MM.1S (cell line): ENCODE measurements at regions not wholly inside any gene's neighbourhood (a gene's known extent, or its start where the extent isn't known, plus 50 kb on each side); places are given as distances from the start of the nearest gene placed in this dataset.

Experiments used
- DNase-seq: peaks from one replicate; pipeline ENCODE4 v3.0.0-alpha.2; 2015
- H2AFZ ChIP-seq: fragments of 300-600 bp; sonication (generic); 2 replicates; pipeline ENCODE4 v1.6.0; 2016; ENCODE audit warnings: antibody characterized with exemption, low read length
- H3F3A ChIP-seq: fragments of 300-600 bp; sonication (generic); 2 replicates; pipeline ENCODE4 v1.6.1; 2016; ENCODE audit warnings: mild to moderate bottlenecking, antibody characterized with exemption, low read length, moderate library complexity, mixed read lengths; ENCODE audit not compliant: insufficient read depth
- H3K27ac ChIP-seq: fragments of 300-600 bp; sonication (generic); 2 replicates; pipeline ENCODE4 v1.5.1; 2016; ENCODE audit warnings: mild to moderate bottlenecking, low read length
- H3K27me3 ChIP-seq: fragments of 300-600 bp; sonication (generic); replicated peaks from 2 replicates; pipeline ENCODE4 v1.6.0; 2016; ENCODE audit warnings: low read length; ENCODE audit not compliant: insufficient read depth
- H3K36me3 ChIP-seq: fragments of 300-600 bp; sonication (generic); replicated peaks from 2 replicates; pipeline ENCODE4 v1.6.1; 2016; ENCODE audit warnings: mild to moderate bottlenecking, low read length, mixed read lengths; ENCODE audit not compliant: insufficient read depth
- H3K4me1 ChIP-seq: fragments of 300-600 bp; sonication (generic); 2 replicates; pipeline ENCODE4 v1.6.1; 2016; ENCODE audit warnings: low read length, mixed read lengths
- H3K4me2 ChIP-seq: fragments of 300-600 bp; sonication (generic); 2 replicates; pipeline ENCODE4 v1.6.0; 2016; ENCODE audit warnings: low read depth, low read length
- H3K4me3 ChIP-seq: fragments of 300-600 bp; sonication (generic); 2 replicates; pipeline ENCODE4 v1.5.1; 2016; ENCODE audit warnings: low read length, mixed read lengths
- H3K79me2 ChIP-seq: fragments of 300-600 bp; sonication (generic); 2 replicates; pipeline ENCODE4 v1.6.1; 2016; ENCODE audit warnings: mixed run types, low read length, mixed read lengths
- H3K9ac ChIP-seq: fragments of 300-600 bp; sonication (generic); 2 replicates; pipeline ENCODE4 v1.6.1; 2016; ENCODE audit warnings: low read length, mixed read lengths
- H3K9me2 ChIP-seq: fragments of 300-600 bp; sonication (generic); replicated peaks from 2 replicates; pipeline ENCODE4 v1.6.1; 2016; ENCODE audit warnings: mild to moderate bottlenecking, low read length, mixed read lengths; ENCODE audit not compliant: insufficient read depth
- H3K9me3 ChIP-seq: fragments of 300-600 bp; sonication (generic); replicated peaks from 2 replicates; pipeline ENCODE4 v1.6.1; 2016; ENCODE audit warnings: mild to moderate bottlenecking, low read length, mixed read lengths; ENCODE audit not compliant: insufficient read depth
- H4K20me1 ChIP-seq: fragments of 300-600 bp; sonication (generic); 2 replicates; pipeline ENCODE4 v1.6.1; 2016; ENCODE audit warnings: mild to moderate bottlenecking, low read length, moderate library complexity, mixed read lengths; ENCODE audit not compliant: insufficient read depth
- CTCF ChIP-seq: fragments of 300-600 bp; sonication (generic); IDR thresholded peaks from 2 replicates; pipeline ENCODE4 v1.5.1; 2016; ENCODE audit warnings: antibody characterized with exemption, low read length, mixed read lengths
- EZH2 ChIP-seq: fragments of 300-600 bp; sonication (generic); optimal IDR thresholded peaks from 2 replicates; pipeline ENCODE3; 2017; ENCODE audit warnings: low read depth, mild to moderate bottlenecking, antibody characterized with exemption, low read length, mixed read lengths
- EZH2phosphoT487 ChIP-seq: fragments of 300-600 bp; sonication (generic); IDR thresholded peaks from 2 replicates; pipeline ENCODE4 v1.6.1; 2018; ENCODE audit warnings: antibody characterized with exemption, low read length

- no peak overlapping the region for H3K4me3 ChIP-seq
- no peaks in the 10 kb centered on the region for H3F3A ChIP-seq
- H3K4me1 ChIP-seq: no peaks in the 10 kb centered on the region
- H3K36me3 ChIP-seq: no peaks in the 10 kb centered on the region
- no peaks in the 10 kb centered on the region for H3K79me2 ChIP-seq
- no peak overlapping the region for H2AFZ ChIP-seq
- no peaks in the 10 kb centered on the region for H3K9me3 ChIP-seq
- H3K4me2 ChIP-seq: no peak overlapping the region
- H3K9ac ChIP-seq: no peak overlapping the region
- DNase-seq: no peak
- no peak overlapping the region for H3K27ac ChIP-seq
- H3K9me2 ChIP-seq: no peaks in the 10 kb centered on the region
- TF ChIP-seq EZH2 (no peak), EZH2phosphoT487 (no peak), CTCF (no peak)
- H4K20me1 ChIP-seq: no peaks in the 10 kb centered on the region
- no peaks in the 10 kb centered on the region for H3K27me3 ChIP-seq
These were observed 219.1 kb upstream of the IGFBP7 start for GRCh38 chr4:57329279-57329678.

GRCh38 chr4:57324673-57325307 lies 214.6 kb upstream of the IGFBP7 start:
- Histone ChIP-seq H4K20me1 (no peaks in the 10 kb centered on the region), H3K9ac (no peak overlapping the region), H3K9me2 (no peaks in the 10 kb centered on the region), H3K4me2 (no peak overlapping the region), H3K9me3 (no peaks in the 10 kb centered on the region), H3K4me3 (no peak overlapping the region), H3F3A (no peaks in the 10 kb centered on the region), H3K27ac (no peak overlapping the region), H3K36me3 (no peaks in the 10 kb centered on the region), H3K79me2 (no peaks in the 10 kb centered on the region), H2AFZ (no peak overlapping the region), H3K27me3 (no peaks in the 10 kb centered on the region), H3K4me1 (no peaks in the 10 kb centered on the region)
- DNase-seq: no peak
- TF ChIP-seq CTCF (no peak), EZH2phosphoT487 (no peak), EZH2 (no peak)

GRCh38 chr4:57320849-57321248 lies 210.7 kb upstream of the IGFBP7 start:
- TF ChIP-seq CTCF (no peak), EZH2phosphoT487 (no peak), EZH2 (no peak)
- Histone ChIP-seq H3K27me3 (no peaks in the 10 kb centered on the region), H3K9me3 (no peaks in the 10 kb centered on the region), H3K4me3 (no peak overlapping the region), H3K27ac (no peak overlapping the region), H4K20me1 (no peaks in the 10 kb centered on the region), H3K4me1 (no peaks in the 10 kb centered on the region), H3K36me3 (no peaks in the 10 kb centered on the region), H3F3A (no peaks in the 10 kb centered on the region), H3K9me2 (no peaks in the 10 kb centered on the region), H2AFZ (no peak overlapping the region), H3K9ac (no peak overlapping the region), H3K4me2 (no peak overlapping the region), H3K79me2 (no peaks in the 10 kb centered on the region)
- no peak for DNase-seq
